ENCODE measurements at regions not wholly inside any gene's neighbourhood (a gene's known extent, or its start where the extent isn't known, plus 50 kb on each side); places are given as distances from the start of the nearest gene placed in this dataset.
A peak's percentile ranks its signal among the peaks of the same experiment; 100 is the strongest.
"Not testable (repeated sequence)": the region's sequence is repeated elsewhere in the genome, so short reads cannot be mapped to it uniquely, and the experiment has no call there.

GRCh38 chr4:13816472-13816871 is 188.9 kb upstream of the BOD1L1 start:
- Mint-ChIP-seq H3K36me3 (ENCODE audit: low read depth) (no peaks in the 10 kb centered on the region), H3K4me3 (no peak overlapping the region), H3K4me1 (no peaks in the 10 kb centered on the region), H3K27me3 (ENCODE audit: insufficient read depth) (no peaks in the 10 kb centered on the region), H3K27ac (no peak overlapping the region), H3K9me3 (no peaks in the 10 kb centered on the region)
- DNase-seq = no peak
- no peaks in the 10 kb centered on the region for H3K9me3 ChIP-seq (ENCODE audit: control insufficient read depth, low read length)
- no peaks in the 10 kb centered on the region for H3K36me3 ChIP-seq (ENCODE audit: control insufficient read depth, insufficient read depth, low read length)
- H3K9ac ChIP-seq (ENCODE audit: extremely low read depth, low read length, poor library complexity, severe bottlenecking) = no peak overlapping the region
- no peaks in the 10 kb centered on the region for H3K27me3 ChIP-seq (ENCODE audit: control insufficient read depth, insufficient read depth, low read length, poor library complexity, severe bottlenecking)
- no peaks in the 10 kb centered on the region for H3K4me1 ChIP-seq (ENCODE audit: control insufficient read depth, insufficient read depth, low read length)
- H3K27ac ChIP-seq (ENCODE audit: low read depth, low read length) = no peak overlapping the region
- no peak for TF ChIP-seq CTCF (conservative IDR thresholded peaks at IDR 0.05)
- H3K4me3 ChIP-seq (ENCODE audit: low read length) = no peak overlapping the region

GRCh38 chr4:13821522-13821921 is 194.0 kb upstream of the BOD1L1 start:
- no peak overlapping the region for H3K27ac ChIP-seq (ENCODE audit: low read depth, low read length)
- no peaks in the 10 kb centered on the region for H3K36me3 Mint-ChIP-seq (ENCODE audit: low read depth)
- H3K9me3 Mint-ChIP-seq = peaks cover 27% of the 10 kb centered on the region
- WGBS, 2 experiments (ENCODE audit: insufficient coverage in 1 of 2, insufficient read length in 1 of 2) = 84 to 87% methylated on average over 3 to 5 of the region's 5 CpGs
- H3K9me3 ChIP-seq (ENCODE audit: control insufficient read depth, low read length) = peaks cover 17% of the 10 kb centered on the region
- H3K9ac ChIP-seq (ENCODE audit: extremely low read depth, low read length, poor library complexity, severe bottlenecking) = no peak overlapping the region
- no peaks in the 10 kb centered on the region for H3K27me3 Mint-ChIP-seq (ENCODE audit: insufficient read depth)
- TF ChIP-seq CTCF (conservative IDR thresholded peaks at IDR 0.05) = peak; percentile 69
- no peaks in the 10 kb centered on the region for H3K4me1 ChIP-seq (ENCODE audit: control insufficient read depth, insufficient read depth, low read length)
- peak; percentile 69 for DNase-seq
- H3K4me1 Mint-ChIP-seq = no peaks in the 10 kb centered on the region
- no peak overlapping the region for H3K4me3 ChIP-seq (ENCODE audit: low read length)
- H3K36me3 ChIP-seq (ENCODE audit: control insufficient read depth, insufficient read depth, low read length) = no peaks in the 10 kb centered on the region
- H3K27me3 ChIP-seq (ENCODE audit: control insufficient read depth, insufficient read depth, low read length, poor library complexity, severe bottlenecking) = no peaks in the 10 kb centered on the region
- H3K4me3 Mint-ChIP-seq = no peak overlapping the region
- no peak overlapping the region for H3K27ac Mint-ChIP-seq

DNA sequence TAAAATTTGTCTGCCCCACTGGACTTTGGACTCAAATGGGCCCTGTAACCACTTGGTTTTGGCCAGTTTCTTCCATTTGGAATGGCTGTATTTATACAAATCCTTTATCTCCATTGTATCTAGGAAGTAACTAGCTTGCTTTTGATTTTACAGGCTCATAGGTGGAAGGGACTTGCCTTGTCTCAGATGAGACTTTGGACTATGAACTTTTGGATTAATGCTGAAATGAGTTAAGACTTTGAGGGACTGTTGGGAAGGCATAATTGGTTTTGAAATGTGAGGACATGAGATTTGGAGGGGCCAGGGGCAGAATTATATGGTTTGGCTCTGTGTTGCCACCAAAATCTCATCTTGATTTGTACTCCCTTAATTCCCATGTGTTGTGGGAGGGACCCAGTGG is 198.3 kb upstream of the BOD1L1 start:
- H3K9me3 ChIP-seq (ENCODE audit: control insufficient read depth, low read length) = peaks cover 17% of the 10 kb centered on the region

GRCh38 chr4:13829457-13829856 is 201.9 kb upstream of the BOD1L1 start:
- Mint-ChIP-seq H3K4me3 (no peak overlapping the region), H3K9me3 (peaks cover 19% of the 10 kb centered on the region), H3K27me3 (ENCODE audit: insufficient read depth) (peaks cover 17% of the 10 kb centered on the region), H3K4me1 (peaks cover 5% of the 10 kb centered on the region), H3K27ac (no peak overlapping the region), H3K36me3 (ENCODE audit: low read depth) (no peaks in the 10 kb centered on the region)
- H3K27me3 ChIP-seq (ENCODE audit: control insufficient read depth, insufficient read depth, low read length, poor library complexity, severe bottlenecking) = peaks cover 9% of the 10 kb centered on the region
- no peaks in the 10 kb centered on the region for H3K4me1 ChIP-seq (ENCODE audit: control insufficient read depth, insufficient read depth, low read length)
- H3K9ac ChIP-seq (ENCODE audit: extremely low read depth, low read length, poor library complexity, severe bottlenecking) = no peak overlapping the region
- H3K27ac ChIP-seq (ENCODE audit: low read depth, low read length) = no peak overlapping the region
- no peak for DNase-seq
- H3K4me3 ChIP-seq (ENCODE audit: low read length) = no peak overlapping the region
- no peaks in the 10 kb centered on the region for H3K36me3 ChIP-seq (ENCODE audit: control insufficient read depth, insufficient read depth, low read length)
- TF ChIP-seq CTCF (conservative IDR thresholded peaks at IDR 0.05) = no peak
- H3K9me3 ChIP-seq (ENCODE audit: control insufficient read depth, low read length) = peaks cover 6% of the 10 kb centered on the region
- 90 to 100% methylated on average over 2 to 3 of the region's 3 CpGs for WGBS, 2 experiments (ENCODE audit: insufficient coverage in 1 of 2, insufficient read length in 1 of 2)

More for the DNA sequence above, 198.3 kb upstream of the BOD1L1 start:
- not testable (repeated sequence) for H3K4me3 Mint-ChIP-seq; H3K9ac ChIP-seq (ENCODE audit: extremely low read depth, low read length, poor library complexity, severe bottlenecking); H3K4me1 Mint-ChIP-seq; H3K27me3 Mint-ChIP-seq (ENCODE audit: insufficient read depth); DNase-seq; H3K36me3 ChIP-seq (ENCODE audit: control insufficient read depth, insufficient read depth, low read length); H3K4me1 ChIP-seq (ENCODE audit: control insufficient read depth, insufficient read depth, low read length); H3K27ac Mint-ChIP-seq; H3K27ac ChIP-seq (ENCODE audit: low read depth, low read length); H3K36me3 Mint-ChIP-seq (ENCODE audit: low read depth); H3K4me3 ChIP-seq (ENCODE audit: low read length); H3K27me3 ChIP-seq (ENCODE audit: control insufficient read depth, insufficient read depth, low read length, poor library complexity, severe bottlenecking)
- H3K9me3 Mint-ChIP-seq = peaks cover 27% of the 10 kb centered on the region
